Fibroblast of pulmonary artery (primary cell): ENCODE measurements at regions not wholly inside any gene's neighbourhood (a gene's known extent, or its start where the extent isn't known, plus 50 kb on each side); places are given as distances from the start of the nearest gene placed in this dataset.

Source experiments
- DNase-seq: peaks from one replicate; pipeline ENCODE4 v3.0.0-alpha.2; 2010; ENCODE audit warnings: low read depth
- H3K4me3 ChIP-seq: replicated peaks from 2 replicates; pipeline ENCODE4 v1.5.1; 2011; ENCODE audit warnings: low read depth, mild to moderate bottlenecking, control low read depth, low read length, moderate library complexity
- CTCF ChIP-seq: IDR thresholded peaks from 2 replicates; pipeline ENCODE4 v1.5.1; 2011; ENCODE audit warnings: mild to moderate bottlenecking, control low read depth, low read length, inconsistent platforms; ENCODE audit errors: missing control alignments

DNA sequence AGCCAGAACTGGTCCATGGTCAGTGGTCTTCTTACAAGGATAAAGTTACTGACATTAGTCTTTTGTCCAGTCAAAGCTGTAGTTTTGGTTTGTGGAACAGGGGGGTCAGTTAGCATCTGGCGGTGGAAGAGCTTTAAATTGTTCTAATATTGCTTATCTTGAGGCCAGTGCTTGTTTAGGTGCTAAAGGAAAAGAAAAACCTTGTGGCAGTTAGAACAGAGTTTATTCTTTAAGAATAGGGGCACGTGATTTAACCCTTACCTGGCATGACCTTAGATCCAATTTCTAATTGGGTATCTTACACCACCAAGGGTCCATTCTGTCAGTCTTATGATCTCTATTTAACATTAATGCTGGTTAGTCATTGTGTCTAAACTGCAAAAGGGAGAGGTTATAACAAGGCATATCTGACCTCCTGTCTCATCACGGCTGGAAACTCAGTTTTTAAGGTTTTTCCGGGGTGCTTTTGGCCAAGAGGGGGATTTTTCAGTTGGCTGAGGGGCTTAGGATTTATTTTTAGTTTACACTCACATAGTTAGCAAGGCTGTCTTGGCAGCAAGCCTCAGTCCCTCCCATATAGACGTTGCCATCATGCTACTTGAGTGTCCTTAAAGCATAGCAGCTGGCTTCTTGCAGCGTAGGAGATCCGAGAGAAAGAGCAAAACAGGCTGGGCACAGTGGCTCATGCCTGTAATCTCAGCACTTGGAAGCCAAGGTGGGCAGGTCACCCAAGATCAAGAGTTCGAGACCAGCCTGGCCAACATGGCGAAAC, 60.1 kb upstream of the FAM89A start:
- DNase-seq = no peak
- no peak for TF ChIP-seq CTCF
- no peak overlapping the region for H3K4me3 ChIP-seq

GRCh38 chr1:231099311-231099710, 59.3 kb upstream of the FAM89A start:
- H3K4me3 ChIP-seq = no peak overlapping the region
- TF ChIP-seq CTCF = no peak

GRCh38 chr1:231095595-231095994, 55.5 kb upstream of the FAM89A start:
- H3K4me3 ChIP-seq = no peak overlapping the region
- DNase-seq = no peak
- no peak for TF ChIP-seq CTCF

More at GRCh38 chr1:231099311-231099710, 59.3 kb upstream of the FAM89A start:
- DNase-seq = no peak

GRCh38 chr1:231094421-231094820, 54.4 kb upstream of the FAM89A start:
- H3K4me3 ChIP-seq = no peak overlapping the region
- no peak for DNase-seq
- TF ChIP-seq CTCF = no peak

GRCh38 chr1:231093156-231093922, 53.3 kb upstream of the FAM89A start:
- DNase-seq = no peak
- H3K4me3 ChIP-seq = no peak overlapping the region
- peak; percentile 2 for TF ChIP-seq CTCF

DNA sequence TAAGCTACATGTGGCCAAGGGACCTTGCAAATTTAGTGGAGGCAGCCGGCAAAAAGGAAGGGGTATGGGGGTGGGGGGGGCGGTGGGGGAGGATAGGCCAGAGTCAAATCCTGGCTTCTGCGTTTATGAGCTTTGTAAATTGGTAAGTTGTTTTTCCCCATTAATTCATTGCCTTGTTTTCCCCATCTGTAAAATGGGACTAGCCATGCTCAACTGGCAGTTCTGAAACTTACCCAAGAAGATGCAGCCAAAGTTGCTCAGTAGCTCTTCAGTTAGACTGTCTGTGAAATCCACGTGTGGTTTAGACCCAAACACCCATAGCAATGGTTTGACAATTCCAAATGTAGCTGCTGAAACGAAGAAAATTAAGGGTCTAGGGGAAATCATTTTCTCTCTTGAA, 52.3 kb upstream of the FAM89A start:
- DNase-seq = no peak
- H3K4me3 ChIP-seq = no peak overlapping the region
- no peak for TF ChIP-seq CTCF

DNA sequence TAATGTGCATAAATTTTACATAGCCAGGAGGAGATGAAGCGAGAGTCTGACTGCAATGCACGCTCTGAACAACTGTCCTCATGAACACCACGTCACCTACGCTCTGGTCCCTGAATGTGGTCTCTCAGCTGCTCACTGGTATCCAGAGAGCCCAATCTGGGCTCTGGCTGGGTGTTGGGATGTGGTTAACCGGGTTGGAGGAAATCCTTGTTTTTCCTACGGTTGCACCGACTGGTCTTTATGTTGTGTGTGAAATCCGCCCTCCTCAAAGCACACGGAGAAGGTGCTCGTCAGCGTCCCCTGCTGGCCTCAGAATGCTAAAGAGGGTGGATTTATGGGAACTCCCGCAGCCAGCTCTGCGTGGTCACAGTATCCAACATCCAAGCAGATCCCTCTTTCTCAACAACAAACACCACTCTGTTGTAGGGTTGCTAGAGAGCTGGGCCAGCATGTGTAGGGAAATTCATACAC, 51.8 kb upstream of the FAM89A start:
- DNase-seq = peak; percentile 32
- TF ChIP-seq CTCF = peak; percentile 54
- H3K4me3 ChIP-seq = no peak overlapping the region
